ENCODE measurements at regions not wholly inside any gene's neighbourhood (a gene's known extent, or its start where the extent isn't known, plus 50 kb on each side); places are given as distances from the start of the nearest gene placed in this dataset.
"Not testable (repeated sequence)": the region's sequence is repeated elsewhere in the genome, so short reads cannot be mapped to it uniquely, and the experiment has no call there.

DNA sequence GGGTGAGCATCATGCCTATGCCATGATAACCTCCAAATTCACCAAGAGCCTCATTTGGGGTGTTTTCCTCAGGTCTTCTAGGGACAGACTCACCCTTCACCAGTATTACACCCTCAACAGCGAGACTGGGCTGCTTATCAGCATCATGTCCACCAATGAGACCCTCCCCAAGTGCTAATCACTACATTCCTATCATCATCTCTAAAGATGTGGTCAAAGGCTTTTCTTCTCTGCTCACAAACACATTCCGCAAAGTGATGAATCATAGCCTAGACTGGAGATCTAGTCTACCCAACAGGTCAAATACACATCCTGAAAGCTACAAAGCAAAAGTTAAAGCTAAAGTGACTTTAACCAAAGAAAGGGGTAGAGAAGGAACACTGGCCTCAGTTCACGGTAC, 75.3 kb upstream of the C7orf33 start:
- DNase-seq: no peak

DNA sequence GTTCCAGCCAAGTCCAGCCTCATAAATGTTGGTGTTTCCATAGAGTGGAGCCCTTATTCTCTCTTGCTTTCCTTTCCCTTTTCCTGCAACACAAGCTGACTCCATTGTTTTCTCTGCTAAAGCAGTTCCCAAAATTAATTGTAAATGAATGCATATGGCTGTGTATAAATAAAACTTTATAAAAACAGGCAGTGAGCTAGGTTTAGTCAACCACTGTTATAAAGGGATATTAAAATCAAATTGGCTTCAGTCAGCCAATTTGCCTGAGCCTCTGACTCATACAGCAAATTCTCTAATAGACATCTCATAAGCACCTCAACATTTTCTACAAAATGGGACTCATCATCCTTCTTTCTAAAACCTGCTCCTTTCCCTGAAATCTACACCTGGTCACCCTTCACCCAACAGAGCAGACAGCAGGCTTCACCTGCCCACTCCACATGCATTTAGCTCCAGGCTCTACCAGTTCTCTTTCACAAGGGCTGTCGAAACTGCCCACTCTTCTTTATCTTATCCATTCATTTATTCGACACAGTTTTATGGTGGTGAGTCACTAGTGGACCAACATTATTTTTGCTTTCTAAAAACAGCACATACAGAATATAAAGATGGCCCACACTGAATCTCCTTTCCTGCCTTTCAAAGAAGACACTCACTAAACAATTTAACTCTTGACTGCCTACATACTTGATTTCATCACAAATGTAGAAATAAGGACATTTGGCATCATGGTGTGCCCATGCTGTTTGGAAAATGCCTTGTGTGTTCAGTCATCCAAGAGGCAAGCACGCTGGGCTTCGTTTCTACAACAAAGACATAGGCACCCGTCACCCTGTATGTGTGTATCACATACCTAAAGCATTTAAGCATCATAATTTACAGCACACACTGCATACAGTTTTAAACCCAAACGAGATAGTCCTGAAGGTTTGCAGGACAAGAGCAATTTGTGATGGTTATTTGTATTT, 74.6 kb upstream of the C7orf33 start:
- DNase-seq: no peak

DNA sequence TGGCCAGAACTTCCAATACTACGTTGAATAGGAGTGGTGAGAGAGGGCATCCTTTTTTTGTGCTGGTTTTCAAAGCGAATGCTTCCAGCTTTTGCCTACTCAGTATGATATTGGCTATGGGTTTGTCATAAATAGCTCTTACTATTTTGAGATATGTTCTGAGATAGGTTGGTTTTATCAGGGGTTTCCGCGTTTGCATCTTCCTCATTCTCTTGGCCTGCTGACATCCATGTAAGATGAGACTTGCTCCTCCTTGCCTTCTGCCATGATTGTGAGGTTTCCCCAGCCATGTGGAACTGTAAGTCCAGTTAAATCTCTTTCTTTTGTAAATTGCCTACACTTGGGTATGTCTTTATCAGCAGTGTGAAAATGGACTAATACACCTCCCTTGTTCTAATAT, 71.2 kb upstream of the C7orf33 start:
- DNase-seq: not testable (repeated sequence)

DNA sequence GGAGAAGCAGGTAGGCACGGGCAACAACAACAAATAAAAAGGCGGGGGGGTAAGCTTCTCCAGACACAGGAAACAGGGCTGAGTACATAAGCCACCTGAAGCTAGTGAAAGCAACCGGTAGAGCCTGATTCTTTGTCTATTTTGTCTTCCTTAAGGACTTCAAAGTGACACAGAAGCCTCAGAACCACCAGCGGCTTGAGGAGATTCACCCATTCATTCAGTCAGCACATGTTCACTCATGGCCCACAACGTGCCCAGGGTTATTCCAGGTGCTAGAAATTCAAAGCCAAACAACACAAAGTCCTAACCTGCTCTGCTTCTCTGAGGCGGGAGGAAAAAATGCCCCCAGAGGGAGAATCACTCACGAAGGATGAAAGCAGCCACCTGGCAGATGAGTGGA, 69.3 kb upstream of the C7orf33 start:
- no peak for DNase-seq

DNA sequence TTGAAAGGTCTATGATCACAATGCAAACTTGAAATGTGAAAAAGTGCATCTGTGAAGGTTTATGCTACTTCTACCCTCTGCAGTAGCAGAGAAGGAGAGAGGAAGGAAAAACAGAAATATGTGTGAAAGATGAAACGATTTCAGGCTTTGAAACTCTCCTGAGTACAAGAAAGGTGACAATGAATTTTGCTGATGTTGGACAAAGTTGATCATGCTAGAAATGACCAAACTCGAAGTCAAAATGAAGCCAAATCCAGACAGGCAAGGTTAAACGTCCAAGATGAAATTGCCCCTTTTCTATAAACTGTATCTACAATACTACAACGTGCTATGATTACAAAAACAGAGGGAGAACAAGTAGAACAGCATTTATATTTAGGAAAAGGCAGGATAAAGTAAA, 67.0 kb upstream of the C7orf33 start:
- DNase-seq: no peak

DNA sequence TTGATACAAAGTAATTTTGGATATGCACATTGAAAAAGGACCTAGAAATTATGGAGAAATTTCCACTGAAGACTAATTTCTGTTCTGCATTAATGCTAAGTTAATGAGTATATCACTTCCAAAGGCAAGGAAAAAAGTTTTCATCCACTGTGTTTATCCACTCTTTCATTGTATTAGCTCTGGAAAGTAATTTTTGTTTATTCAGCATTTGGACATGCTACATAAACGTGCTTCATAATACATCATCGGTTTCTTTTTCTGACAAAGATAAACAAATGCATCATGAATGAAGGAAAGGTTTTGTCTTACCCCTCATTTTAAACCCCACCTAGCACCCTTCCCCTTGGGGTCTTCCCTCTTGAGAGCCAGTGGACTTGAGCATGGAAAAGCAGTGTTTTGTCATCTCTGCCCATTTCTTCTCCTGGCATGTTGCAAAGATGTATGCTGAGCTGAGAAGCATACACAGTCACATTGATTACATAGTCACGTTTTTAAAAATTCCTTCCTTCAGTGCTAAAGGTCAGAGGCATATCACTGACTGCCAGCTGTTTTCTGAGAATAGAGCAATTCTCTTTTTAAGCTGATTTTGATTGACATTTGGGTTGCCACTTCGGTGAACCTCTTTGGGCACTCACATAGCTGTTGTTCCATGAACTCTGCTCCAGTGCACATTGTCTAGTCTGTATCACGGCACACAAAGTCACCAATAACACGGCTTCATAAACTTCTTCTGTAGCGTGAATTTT, 65.9 kb upstream of the C7orf33 start:
- no peak for DNase-seq

DNA sequence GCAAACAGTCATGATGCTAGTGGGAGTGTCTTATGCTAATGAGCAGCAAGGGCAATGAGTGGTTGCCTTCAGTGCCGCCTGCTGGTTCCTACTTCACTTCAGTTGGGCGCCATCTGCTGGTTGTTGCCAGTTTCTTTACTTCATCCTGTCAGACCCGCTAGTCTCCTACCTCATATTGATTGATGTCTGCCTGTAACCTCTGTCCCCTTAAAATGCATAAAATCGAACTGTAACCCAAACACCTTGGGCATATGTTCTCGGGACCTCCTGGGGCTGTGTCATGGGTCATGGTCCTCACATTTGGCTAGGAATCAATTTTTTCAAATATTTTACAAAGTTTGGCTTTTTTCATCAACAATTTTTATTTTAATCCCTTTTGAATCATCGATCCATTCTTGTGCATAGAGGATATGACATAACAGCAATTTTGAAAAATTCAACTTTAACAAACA, 62.8 kb upstream of the C7orf33 start:
- DNase-seq: no peak

DNA sequence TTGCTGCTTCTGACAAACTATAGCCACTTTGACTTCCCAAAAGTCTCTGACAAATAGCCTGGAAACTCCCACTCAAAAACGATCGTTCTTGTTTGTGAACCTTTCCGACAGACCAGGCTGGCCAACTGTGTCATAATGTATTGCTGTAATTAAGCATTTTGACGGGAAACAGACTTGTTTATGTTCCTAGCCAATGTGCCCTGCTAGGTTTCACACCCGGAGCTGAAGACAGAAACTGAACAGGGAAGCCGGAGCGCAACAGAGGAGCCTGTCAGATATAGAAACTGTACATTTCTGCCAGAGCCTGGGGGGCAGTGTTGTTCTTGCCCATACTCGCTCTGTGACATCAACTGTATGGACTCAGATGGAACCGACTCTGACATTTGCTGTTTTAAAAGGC, 55.3 kb upstream of the C7orf33 start:
- DNase-seq: no peak

DNA sequence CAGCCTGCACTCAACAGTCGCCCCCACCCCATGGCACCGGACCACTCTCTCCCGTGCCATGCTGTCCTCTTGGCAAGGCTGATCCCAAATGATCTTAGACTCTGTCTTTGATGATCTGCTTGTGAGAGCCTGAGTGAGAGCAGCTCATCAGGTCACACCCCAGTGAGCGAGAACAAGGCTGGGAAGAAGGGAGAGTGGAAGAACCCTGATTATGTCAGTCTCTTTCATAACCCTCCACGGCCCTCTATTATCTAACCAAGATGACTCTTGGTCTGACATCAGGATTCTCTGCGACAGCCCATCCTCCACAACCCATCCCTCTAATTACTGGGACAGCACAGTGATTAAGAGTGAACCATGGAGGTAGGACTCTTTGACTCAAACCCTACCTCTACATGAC, 53.1 kb upstream of the C7orf33 start:
- no peak for DNase-seq

DNA sequence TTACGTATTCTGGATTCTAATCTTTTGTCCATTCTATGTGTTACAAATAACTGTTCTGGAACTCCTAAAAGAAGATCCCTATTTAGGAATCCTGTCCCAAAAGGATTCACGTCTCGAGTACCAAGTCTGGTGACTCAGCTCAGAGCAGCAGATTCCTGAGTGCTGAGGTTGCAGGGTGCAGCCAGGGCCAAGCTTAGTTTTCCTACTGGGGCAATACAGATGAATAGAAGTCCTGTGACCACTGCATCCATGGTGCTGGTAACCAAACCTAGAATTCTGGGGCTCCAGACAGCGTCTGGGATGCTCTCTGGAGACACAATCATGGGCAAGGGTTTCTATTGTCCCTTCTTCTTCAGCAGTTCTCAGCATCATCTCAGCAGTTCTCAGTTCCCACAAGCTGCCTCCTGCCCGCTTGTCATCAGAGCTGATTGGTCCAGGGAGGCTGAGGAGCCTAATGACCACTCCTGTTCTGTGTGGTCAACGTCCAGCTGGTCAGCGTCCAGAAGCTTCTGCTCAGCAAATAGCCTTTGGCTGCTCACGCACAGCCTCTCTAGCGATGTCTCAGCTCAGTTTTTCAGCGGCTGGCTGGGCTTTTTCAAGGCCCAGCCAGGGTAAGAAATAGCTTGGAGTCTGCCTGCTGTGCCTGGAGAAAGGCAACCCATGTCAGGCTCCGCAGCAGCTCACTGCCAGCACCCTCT, 50.4 kb upstream of the C7orf33 start:
- DNase-seq: no peak

All from midbrain (tissue), 1 donor.